ENCODE measurements at regions not wholly inside any gene's neighbourhood (a gene's known extent, or its start where the extent isn't known, plus 50 kb on each side); places are given as distances from the start of the nearest gene placed in this dataset.
"Not testable (repeated sequence)": the region's sequence is repeated elsewhere in the genome, so short reads cannot be mapped to it uniquely, and the experiment has no call there.

- ATAC-seq, result peak; percentile 91
- TF ChIP-seq CSRNP3 (CRISPR knock-in tag; IDR thresholded peaks at IDR 0.05), result no peak
- TF ChIP-seq ZFP3 (CRISPR knock-in tag; IDR thresholded peaks at IDR 0.05), result no peak
- no peak for TF ChIP-seq PPARA (CRISPR knock-in tag; IDR thresholded peaks at IDR 0.05; ENCODE audit: borderline replicate concordance)
- no peak for TF ChIP-seq CREB5 (CRISPR knock-in tag; IDR thresholded peaks at IDR 0.05; ENCODE audit: low read depth)
- TF ChIP-seq ISL1 (CRISPR knock-in tag; IDR thresholded peaks at IDR 0.05), result no peak
- no peak for TF ChIP-seq POU6F1 (CRISPR knock-in tag; IDR thresholded peaks at IDR 0.05; ENCODE audit: borderline replicate concordance, low read depth)
- TF ChIP-seq CSDC2 (CRISPR knock-in tag; IDR thresholded peaks at IDR 0.05), result no peak
- no peak for TF ChIP-seq ZNF565 (CRISPR knock-in tag; conservative IDR thresholded peaks at IDR 0.05; ENCODE audit: low read depth)
- TF ChIP-seq RARB (CRISPR knock-in tag; IDR thresholded peaks at IDR 0.05), result no peak
- TF ChIP-seq TCF4 (CRISPR knock-in tag; IDR thresholded peaks at IDR 0.05; ENCODE audit: borderline replicate concordance), result no peak
- no peak for TF ChIP-seq TOX (CRISPR knock-in tag; IDR thresholded peaks at IDR 0.05; ENCODE audit: borderline replicate concordance)
- TF ChIP-seq ARNTL (CRISPR knock-in tag; IDR thresholded peaks at IDR 0.05; ENCODE audit: borderline replicate concordance, low read depth), result no peak
- no peak for TF ChIP-seq ZNF8 (CRISPR knock-in tag; IDR thresholded peaks at IDR 0.05)
- no peak for TF ChIP-seq ZFP30 (CRISPR knock-in tag; IDR thresholded peaks at IDR 0.05)
- no peak for TF ChIP-seq OSR1 (CRISPR knock-in tag; IDR thresholded peaks at IDR 0.05)
- no peak for TF ChIP-seq SNAI2 (CRISPR knock-in tag; IDR thresholded peaks at IDR 0.05)
- no peak for TF ChIP-seq ESRRG (CRISPR knock-in tag; IDR thresholded peaks at IDR 0.05)
- TF ChIP-seq GLIS3 (CRISPR knock-in tag; IDR thresholded peaks at IDR 0.05), result no peak
These were observed 211.6 kb downstream of the MSX2 start for GRCh38 chr5:174935854-174936474.

GRCh38 chr5:174931033-174931432 is 206.7 kb downstream of the MSX2 start:
- ATAC-seq, result not testable (repeated sequence)

GRCh38 chr5:174925586-174925985 is 201.2 kb downstream of the MSX2 start:
- ATAC-seq, result no peak
- TF ChIP-seq ZFP3 (CRISPR knock-in tag; IDR thresholded peaks at IDR 0.05) (no peak), ZNF70 (CRISPR knock-in tag; IDR thresholded peaks at IDR 0.05) (no peak), BACH2 (CRISPR knock-in tag; IDR thresholded peaks at IDR 0.05; ENCODE audit: borderline replicate concordance) (no peak), CSDC2 (CRISPR knock-in tag; IDR thresholded peaks at IDR 0.05) (no peak), PPARA (CRISPR knock-in tag; IDR thresholded peaks at IDR 0.05; ENCODE audit: borderline replicate concordance) (no peak), TCF4 (CRISPR knock-in tag; IDR thresholded peaks at IDR 0.05; ENCODE audit: borderline replicate concordance) (no peak)

- ATAC-seq, result no peak
- TF ChIP-seq POU6F1 (CRISPR knock-in tag; IDR thresholded peaks at IDR 0.05; ENCODE audit: borderline replicate concordance, low read depth) (no peak), ZNF70 (CRISPR knock-in tag; IDR thresholded peaks at IDR 0.05) (no peak)
These were observed 198.6 kb downstream of the MSX2 start for GRCh38 chr5:174922955-174923354.

- ATAC-seq, result no peak
- no peak for TF ChIP-seq SNAI2 (CRISPR knock-in tag; IDR thresholded peaks at IDR 0.05)
- TF ChIP-seq ZNF565 (CRISPR knock-in tag; conservative IDR thresholded peaks at IDR 0.05; ENCODE audit: low read depth), result no peak
- no peak for TF ChIP-seq TSHZ2 (CRISPR knock-in tag; IDR thresholded peaks at IDR 0.05)
- TF ChIP-seq PATZ1 (CRISPR knock-in tag; IDR thresholded peaks at IDR 0.05; ENCODE audit: borderline replicate concordance), result no peak
- no peak for TF ChIP-seq PPARA (CRISPR knock-in tag; IDR thresholded peaks at IDR 0.05; ENCODE audit: borderline replicate concordance)
- TF ChIP-seq ZC3H10 (CRISPR knock-in tag; IDR thresholded peaks at IDR 0.05), result no peak
- no peak for TF ChIP-seq ARNTL (CRISPR knock-in tag; IDR thresholded peaks at IDR 0.05; ENCODE audit: borderline replicate concordance, low read depth)
- TF ChIP-seq TCF4 (CRISPR knock-in tag; IDR thresholded peaks at IDR 0.05; ENCODE audit: borderline replicate concordance), result no peak
These were observed 196.6 kb downstream of the MSX2 start for GRCh38 chr5:174920906-174921550.
